NCI-H146 treated with DMSO at 0.1 percent for 48 hours (cell line): ENCODE measurements at regions not wholly inside any gene's neighbourhood (a gene's known extent, or its start where the extent isn't known, plus 50 kb on each side); places are given as distances from the start of the nearest gene placed in this dataset.

ENCODE experiments used
- DNase-seq: peaks from one replicate; lab custom pipeline; 2025; ENCODE audit not compliant: unreplicated experiment; lab: John Stamatoyannopoulos, UW

DNA sequence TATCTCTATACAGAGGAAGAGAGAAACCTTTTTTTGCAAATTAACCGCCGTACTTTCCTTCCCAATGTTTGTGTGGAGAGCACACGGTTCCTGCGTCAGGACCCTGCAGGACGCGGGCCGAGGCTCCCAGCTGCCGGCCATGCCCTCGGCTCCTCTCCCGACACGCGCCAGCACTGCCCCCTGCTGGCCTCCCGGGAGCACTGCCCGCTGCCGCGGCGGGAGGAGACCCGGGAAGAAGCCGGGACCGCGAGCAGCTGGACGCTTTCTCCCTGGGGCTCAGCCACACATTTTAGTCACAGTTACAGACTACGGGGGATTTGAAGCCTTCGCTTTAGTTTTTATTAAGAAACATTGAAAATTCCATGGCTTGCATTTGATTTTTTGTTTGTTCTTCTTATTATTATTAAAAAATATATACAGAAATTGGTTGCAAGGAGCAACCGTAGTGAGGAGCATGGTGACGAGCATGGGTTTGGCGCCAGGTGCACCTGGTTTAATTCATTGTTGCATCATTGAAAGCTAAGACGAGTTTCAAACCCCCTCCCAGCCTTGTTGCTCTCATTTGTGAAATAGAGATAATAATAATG is 401.2 kb downstream of the GALR1 start:
- DNase-seq, result peak; percentile 94

DNA sequence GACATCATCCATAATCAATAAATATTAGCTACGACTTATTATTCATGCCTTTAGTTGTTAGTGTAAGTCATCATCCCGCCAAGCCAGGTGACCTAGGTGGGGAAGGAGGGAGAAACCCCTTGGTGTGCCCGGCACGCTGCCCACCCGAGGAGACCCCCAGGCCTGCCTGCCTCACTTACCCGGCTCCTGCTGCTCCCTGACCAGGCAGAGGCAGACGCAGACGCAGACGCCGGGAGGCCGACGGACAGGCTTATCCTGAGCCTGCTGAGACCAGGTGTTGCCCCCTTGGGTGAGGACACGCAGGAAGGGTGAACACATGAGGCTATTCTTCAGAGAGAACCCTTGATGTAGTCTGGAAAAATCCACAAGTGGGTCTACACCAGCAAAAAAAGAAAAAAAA is 401.8 kb downstream of the GALR1 start:
- DNase-seq, result peak; percentile 71

GRCh38 chr18:77653792-77654191 is 404.1 kb downstream of the GALR1 start:
- no peak for DNase-seq

- DNase-seq, result no peak
Observed at GRCh38 chr18:77654302-77654701, 404.7 kb downstream of the GALR1 start.

- no peak for DNase-seq
Observed at GRCh38 chr18:77657651-77658298, 408.1 kb downstream of the GALR1 start.

- no peak for DNase-seq
Observed at GRCh38 chr18:77658299-77658662, 408.6 kb downstream of the GALR1 start.

GRCh38 chr18:77658751-77659448 is 409.3 kb downstream of the GALR1 start:
- DNase-seq, result no peak

DNA sequence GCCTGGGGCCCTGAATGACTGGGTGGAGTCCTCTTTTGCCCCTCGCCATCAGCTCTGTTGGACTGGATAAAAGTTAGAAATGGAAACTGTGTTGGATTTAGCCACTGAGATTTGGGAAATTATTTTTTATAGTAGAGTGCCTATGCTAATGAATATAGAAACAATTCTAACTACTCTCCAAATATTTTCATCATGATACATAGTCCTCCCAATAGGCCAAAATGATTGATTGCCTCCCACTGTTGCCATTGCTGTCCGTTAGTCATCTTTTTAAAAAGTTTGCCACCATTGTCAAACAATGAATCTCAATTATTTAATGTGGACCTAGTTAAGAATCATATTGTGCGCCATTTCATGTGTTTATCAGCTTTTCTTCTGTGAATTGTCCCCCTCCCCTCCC is 417.0 kb downstream of the GALR1 start:
- no peak for DNase-seq

- no peak for DNase-seq
Observed at GRCh38 chr18:77668219-77668618, 418.6 kb downstream of the GALR1 start.

- DNase-seq, result no peak
Observed at GRCh38 chr18:77669331-77669730, 419.7 kb downstream of the GALR1 start.

DNA sequence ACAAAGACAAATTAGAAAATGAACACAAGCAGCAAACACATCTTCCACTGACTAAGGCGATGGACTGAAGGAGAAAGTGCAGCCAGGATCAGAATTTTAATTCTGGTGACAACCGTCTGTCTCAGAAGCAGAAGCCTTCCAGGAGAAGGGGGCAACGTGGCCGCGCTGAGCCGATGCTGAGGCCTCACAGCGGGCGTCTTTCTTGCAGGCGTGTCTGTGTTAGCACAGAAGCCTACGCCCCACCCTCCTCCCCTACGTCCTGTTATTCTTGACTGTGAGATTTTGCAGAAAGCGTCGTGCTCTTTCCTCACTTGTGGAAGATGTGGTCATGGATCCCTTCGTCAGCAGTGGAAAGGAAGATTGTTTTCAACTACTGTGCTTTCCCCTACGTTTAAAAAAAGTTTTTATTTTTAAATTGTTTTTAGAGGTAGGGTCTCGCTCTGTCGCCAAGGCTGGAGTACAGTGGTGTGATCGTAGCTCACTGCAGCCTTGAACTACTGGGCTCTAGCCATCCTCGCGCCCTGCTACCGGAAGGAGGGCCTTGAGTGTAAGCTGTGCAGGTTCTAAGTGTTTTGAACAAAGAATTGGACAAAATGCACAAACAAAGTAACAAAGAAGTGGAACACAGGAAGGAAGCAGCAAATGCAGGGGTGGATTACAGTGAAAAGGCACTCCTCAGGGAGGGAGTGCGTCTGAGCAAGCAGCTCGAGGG is 422.0 kb downstream of the GALR1 start:
- peak; percentile 67 for DNase-seq

- DNase-seq, result peak; percentile 76
Observed at GRCh38 chr18:77676910-77677309, 427.3 kb downstream of the GALR1 start.

GRCh38 chr18:77677536-77677935 is 427.9 kb downstream of the GALR1 start:
- no peak for DNase-seq

- DNase-seq, result peak; percentile 49
Observed at GRCh38 chr18:77679869-77680268, 430.2 kb downstream of the GALR1 start.

DNA sequence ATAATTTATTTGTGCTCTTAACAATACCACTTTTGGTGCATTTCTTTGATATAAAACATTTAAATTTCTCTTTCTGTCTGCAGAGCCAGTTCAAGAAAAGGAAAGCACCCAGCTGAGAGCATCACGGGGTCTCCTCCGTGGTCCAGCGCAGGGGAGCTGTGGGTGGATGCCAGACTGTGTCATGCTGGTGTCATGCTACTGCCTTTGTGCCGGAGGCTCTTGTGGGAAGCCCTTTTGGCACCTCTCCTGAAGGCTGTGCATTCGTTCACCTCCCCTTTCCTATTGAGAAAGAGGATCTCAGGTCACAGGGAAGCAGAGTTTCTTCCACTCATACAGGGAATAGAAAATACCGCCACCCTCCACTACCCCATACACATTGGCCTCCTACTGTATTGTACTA is 450.4 kb downstream of the GALR1 start:
- DNase-seq, result no peak

DNA sequence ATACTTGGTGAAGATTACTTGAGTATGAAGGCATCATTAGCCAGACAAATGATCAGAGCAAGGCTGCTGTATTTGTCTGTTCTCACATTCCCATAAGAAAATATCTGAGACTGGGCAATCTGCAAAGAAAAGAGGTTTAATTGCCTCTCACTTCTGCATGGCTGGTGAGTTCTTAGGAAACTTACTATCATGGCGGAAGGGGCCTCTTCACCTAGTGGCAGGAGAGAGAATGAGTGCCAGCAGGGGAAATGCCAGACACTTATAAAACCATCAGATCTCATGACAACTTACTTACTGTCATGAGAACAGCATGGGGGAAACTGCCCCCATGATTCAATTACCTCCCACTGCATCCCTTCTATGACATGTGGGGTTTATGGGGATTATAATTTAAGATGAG is 452.3 kb downstream of the GALR1 start:
- no peak for DNase-seq

- peak; percentile 80 for DNase-seq
Observed at GRCh38 chr18:77702686-77703085, 453.0 kb downstream of the GALR1 start.

DNA sequence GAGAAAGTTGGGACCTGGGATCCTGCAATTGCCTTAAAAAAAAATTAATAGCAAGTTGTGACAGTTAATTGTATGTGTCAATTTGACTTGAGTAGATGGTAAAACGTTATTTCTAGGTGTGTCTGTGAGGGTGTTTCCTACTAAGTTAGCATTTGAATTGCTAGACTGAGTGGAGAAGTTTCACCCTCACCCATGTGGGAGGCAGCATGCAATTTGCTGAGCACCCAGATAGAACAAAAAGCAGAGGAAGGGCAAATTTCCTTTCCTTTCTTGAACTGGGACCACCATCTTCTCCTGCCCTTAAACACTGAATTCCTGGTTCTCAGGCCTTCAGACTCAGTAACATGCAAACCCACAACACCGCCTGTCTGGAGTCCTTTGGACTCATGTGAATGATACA is 455.7 kb downstream of the GALR1 start:
- no peak for DNase-seq

DNA sequence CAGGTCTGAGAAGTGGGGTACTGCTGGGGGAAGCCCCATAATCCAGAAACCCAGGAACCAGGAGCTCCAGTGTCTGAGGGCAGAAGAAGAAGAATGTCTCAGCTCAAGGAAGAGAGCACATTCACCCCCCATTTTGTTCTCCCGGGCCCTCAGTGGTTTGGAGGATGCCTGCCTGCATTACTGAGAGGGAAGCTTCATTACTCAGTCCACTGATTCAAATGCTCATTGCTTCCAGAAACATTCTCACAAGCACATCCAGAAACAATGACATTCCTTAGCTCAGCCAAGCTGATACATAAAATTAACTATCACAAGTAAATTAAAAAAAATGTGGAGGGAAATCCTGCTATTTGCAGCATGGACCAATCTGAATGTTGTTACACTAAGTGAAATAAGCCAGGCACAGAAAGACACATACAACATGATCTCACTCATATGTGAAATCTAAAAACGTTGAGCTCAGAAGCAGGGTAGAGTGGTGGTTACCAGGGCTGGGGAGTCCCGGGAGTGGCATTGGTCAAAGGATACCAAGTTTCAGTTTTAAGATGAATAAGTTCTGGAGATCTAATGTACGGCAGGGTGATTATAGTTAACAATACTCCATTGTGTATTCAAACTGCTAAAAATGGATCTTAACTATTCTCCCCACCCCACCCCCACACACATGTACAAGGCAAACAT is 459.3 kb downstream of the GALR1 start:
- no peak for DNase-seq

- peak; percentile 24 for DNase-seq
Observed at GRCh38 chr18:77711096-77711495, 461.4 kb downstream of the GALR1 start.

GRCh38 chr18:77714716-77715115 is 465.1 kb downstream of the GALR1 start:
- no peak for DNase-seq
